Ascending aorta (tissue), 2 donors: ENCODE measurements at regions not wholly inside any gene's neighbourhood (a gene's known extent, or its start where the extent isn't known, plus 50 kb on each side); places are given as distances from the start of the nearest gene placed in this dataset.

ENCODE experiments used
- DNase-seq, 2 donors: peaks; one replicate each; pipeline ENCODE4 v3.0.0-alpha.2; 2019; ENCODE audit warnings: low spot score in 2 of 2
- H3K27ac ChIP-seq, 2 donors: fragments of 200-600 bp; sonication (generic); one replicate each; pipeline ENCODE4 v1.5.1; 2016 to 2017; ENCODE audit warnings: mild to moderate bottlenecking in 1 of 2
- H3K27me3 ChIP-seq: fragments of 200-600 bp; sonication (generic); one replicate; pipeline ENCODE4 v1.5.1; 2017
- H3K36me3 ChIP-seq, 2 donors: fragments of 200-600 bp; sonication (generic); one replicate each; pipeline ENCODE4 v1.5.1; 2016
- H3K4me1 ChIP-seq, 2 donors: fragments of 200-600 bp; sonication (generic); one replicate each; pipeline ENCODE4 v1.5.1; 2016 to 2017; ENCODE audit warnings: mild to moderate bottlenecking in 1 of 2
- H3K4me3 ChIP-seq, 2 donors: fragments of 200-600 bp; sonication (generic); one replicate each; pipeline ENCODE4 v1.5.1; 2016 to 2017; ENCODE audit warnings: mild to moderate bottlenecking in 1 of 2
- H3K9me3 ChIP-seq, 2 donors: fragments of 200-600 bp; sonication (generic); one replicate each; pipeline ENCODE4 v1.5.1; 2016
- intact Hi-C: fragments of 100-400 bp; cut with DNase I; formaldehyde crosslinking; loops from one replicate; pipeline ENCODE4 v1.15.1; 2023
- TF ChIP-seq, protein P1 (sequence below), 3 experiments: fragments of 200-600 bp in 2 of 3; fragments of 450-650 bp in 1 of 3; sonication (generic) in 2 of 3; IDR thresholded peaks; one replicate each; pipeline ENCODE4 v1.5.1; 2016 to 2019; ENCODE audit warnings: antibody characterized with exemption in 3 of 3, mild to moderate bottlenecking in 1 of 3, moderate library complexity in 1 of 3

DNA sequence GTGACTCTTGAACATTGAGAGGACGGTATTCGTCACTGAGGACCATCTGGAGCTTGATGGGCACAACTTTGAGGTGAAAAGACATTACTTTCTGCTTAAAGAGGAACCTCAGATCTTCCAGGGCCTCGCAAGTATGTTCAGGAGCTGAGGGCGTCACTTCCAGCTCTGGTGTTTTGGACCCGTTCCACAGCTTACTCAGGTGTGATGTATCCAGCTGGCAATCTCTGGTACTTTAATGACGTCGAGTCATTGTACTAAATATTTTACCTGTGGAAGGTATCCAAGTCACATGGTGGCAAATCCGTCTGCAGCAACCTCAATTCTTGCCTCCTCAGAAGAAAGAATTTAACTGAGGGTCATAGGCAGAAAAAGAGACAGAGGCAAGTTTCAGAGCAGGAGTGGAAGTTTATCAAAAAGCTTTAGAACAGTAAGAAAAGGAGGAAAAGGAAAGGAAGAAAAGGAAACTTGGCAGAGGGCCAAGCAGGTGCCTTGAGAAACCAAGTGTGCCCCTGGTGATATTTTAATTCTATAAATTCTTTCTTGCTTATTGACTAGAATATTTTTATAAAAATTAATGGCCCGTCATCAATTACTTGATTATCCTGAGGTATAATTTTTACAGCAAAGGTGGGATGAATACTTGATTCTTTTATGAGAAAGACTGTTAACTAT is 250.6 kb downstream of the AEBP2 start:
- TF ChIP-seq, protein P1, sequence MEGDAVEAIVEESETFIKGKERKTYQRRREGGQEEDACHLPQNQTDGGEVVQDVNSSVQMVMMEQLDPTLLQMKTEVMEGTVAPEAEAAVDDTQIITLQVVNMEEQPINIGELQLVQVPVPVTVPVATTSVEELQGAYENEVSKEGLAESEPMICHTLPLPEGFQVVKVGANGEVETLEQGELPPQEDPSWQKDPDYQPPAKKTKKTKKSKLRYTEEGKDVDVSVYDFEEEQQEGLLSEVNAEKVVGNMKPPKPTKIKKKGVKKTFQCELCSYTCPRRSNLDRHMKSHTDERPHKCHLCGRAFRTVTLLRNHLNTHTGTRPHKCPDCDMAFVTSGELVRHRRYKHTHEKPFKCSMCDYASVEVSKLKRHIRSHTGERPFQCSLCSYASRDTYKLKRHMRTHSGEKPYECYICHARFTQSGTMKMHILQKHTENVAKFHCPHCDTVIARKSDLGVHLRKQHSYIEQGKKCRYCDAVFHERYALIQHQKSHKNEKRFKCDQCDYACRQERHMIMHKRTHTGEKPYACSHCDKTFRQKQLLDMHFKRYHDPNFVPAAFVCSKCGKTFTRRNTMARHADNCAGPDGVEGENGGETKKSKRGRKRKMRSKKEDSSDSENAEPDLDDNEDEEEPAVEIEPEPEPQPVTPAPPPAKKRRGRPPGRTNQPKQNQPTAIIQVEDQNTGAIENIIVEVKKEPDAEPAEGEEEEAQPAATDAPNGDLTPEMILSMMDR (IDR thresholded peaks at IDR 0.05): no peak
- peaks cover 3 to 4% of the 10 kb centered on the region in 2 donors for H3K4me1 ChIP-seq
- intact Hi-C loops: no loop called here
- H3K27me3 ChIP-seq: no peaks in the 10 kb centered on the region
- no peak overlapping the region for H3K27ac ChIP-seq
- H3K9me3 ChIP-seq: no peaks in the 10 kb centered on the region
- DNase-seq: no peak
- no peaks in the 10 kb centered on the region for H3K36me3 ChIP-seq
- H3K4me3 ChIP-seq: no peak overlapping the region

DNA sequence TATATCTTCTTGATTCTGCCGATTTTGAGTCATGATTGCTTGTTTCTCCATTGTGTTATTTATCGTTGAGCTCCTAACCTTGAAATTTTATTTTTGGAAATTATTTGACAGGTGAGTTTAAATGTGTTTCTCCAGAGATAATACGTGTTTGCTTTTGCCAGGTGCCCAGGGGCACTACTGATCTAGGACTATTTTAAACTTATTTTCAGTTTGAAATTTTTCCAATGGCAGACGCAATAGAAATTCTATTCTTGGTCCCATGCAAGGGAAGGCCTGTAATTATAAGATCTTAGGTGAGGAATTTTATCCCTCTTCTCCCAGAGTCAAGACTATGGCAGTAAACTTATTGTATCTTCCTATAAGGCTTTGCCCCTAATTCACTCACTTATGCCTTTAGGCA is 252.8 kb downstream of the AEBP2 start:
- peak overlapping the region in 1 of 2 donors; percentile 39 for H3K27ac ChIP-seq
- H3K4me3 ChIP-seq: no peak overlapping the region
- DNase-seq: no peak
- intact Hi-C loops: no loop called here
- H3K4me1 ChIP-seq: peaks cover 3 to 7% of the 10 kb centered on the region in 2 donors
- no peaks in the 10 kb centered on the region for H3K9me3 ChIP-seq
- TF ChIP-seq, protein P1 (IDR thresholded peaks at IDR 0.05): no peak
- H3K27me3 ChIP-seq: no peaks in the 10 kb centered on the region
- H3K36me3 ChIP-seq: no peaks in the 10 kb centered on the region

DNA sequence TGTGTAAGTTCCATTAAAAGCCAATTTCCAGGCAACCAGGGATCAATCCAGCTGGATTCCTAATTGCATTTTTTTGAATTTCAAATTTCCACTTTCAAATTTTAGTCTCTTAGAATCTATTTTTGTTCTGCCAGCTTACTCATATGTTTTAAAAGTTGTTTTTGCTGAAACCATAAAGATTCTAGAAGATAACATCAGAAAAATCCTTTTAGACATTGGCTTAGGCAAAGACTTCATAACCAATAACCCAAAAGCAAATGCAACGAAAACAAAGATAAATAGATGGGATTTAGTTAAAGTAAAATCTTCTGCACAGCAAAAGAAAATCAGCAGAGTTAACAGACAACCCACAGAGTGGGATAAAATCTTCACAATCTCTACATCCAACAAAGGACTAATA is 253.3 kb downstream of the AEBP2 start:
- peaks cover 3 to 7% of the 10 kb centered on the region in 2 donors for H3K4me1 ChIP-seq
- no peaks in the 10 kb centered on the region for H3K27me3 ChIP-seq
- H3K36me3 ChIP-seq: no peaks in the 10 kb centered on the region
- DNase-seq: no peak
- H3K27ac ChIP-seq: peak overlapping the region in 1 of 2 donors; percentile 39
- H3K4me3 ChIP-seq: no peak overlapping the region
- intact Hi-C loops: no loop called here
- TF ChIP-seq, protein P1 (IDR thresholded peaks at IDR 0.05): no peak
- no peaks in the 10 kb centered on the region for H3K9me3 ChIP-seq

DNA sequence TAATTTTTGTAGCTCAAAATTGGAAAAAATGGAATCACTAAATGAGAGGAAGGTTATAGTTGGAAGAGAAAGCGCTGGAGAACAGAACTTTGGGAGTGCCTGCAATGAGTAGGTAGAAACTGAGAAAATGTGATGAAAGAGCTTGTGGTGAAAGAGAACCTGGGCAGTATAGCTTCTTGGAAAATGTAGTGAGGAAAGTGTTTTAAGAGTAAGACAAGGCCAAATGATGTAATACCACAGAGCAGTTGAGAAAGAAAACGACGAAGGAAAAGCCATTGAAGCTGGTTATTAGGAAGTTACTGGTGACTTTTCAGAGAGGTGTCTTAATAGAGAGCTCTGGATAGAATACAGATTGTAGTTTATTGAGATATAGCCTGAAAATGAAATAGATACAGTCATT is 255.3 kb downstream of the AEBP2 start:
- H3K27me3 ChIP-seq: no peaks in the 10 kb centered on the region
- peak overlapping the region in 1 of 2 donors; percentile 20 for H3K27ac ChIP-seq
- no peaks in the 10 kb centered on the region for H3K9me3 ChIP-seq
- no peak for DNase-seq
- TF ChIP-seq, protein P1 (IDR thresholded peaks at IDR 0.05): no peak
- intact Hi-C loops: no loop called here
- H3K4me3 ChIP-seq: no peak overlapping the region
- no peaks in the 10 kb centered on the region for H3K36me3 ChIP-seq
- peaks cover 0 to 2% of the 10 kb centered on the region in 2 donors for H3K4me1 ChIP-seq

DNA sequence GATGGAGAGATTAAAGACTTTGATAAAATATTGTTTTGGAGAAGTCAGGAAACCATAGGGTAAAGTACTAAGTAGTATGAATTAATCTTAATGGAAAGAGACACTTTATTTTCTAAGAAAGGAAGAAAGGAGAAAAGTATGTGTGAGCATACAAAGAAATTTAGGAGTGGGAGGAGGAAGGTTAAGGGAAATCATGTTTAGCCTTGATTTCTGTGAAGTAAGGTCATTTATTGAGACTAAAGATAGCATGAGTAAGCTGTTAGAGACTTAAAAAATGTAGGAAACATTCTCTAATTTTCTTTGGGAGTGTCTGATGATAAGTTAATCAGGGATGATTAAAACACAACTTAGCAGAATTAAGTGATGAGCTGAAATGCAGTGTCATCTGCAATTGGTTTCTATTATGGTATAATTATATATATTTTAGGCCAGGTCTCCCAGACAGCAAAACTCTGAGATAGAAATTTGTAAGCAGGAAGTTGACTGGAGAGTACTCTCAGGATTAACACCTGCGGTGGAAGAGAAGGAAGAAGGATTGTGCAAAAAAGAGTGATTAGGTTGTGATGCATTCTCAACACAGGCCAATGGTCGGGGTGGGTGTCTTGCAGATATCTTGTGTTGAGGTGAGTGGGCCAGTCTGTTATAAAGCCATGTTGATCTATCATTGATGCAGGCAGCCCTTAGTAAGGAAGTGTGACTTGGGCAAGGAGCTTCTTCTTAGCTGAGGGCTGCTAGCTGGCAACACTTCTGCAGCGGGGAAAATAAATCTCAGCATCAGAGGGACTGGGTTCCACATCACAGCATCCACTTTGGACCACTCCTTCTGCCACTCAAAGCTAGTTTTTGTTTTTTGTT is 256.2 kb downstream of the AEBP2 start:
- Histone ChIP-seq H3K27ac (peak overlapping the region in 1 of 2 donors; percentile 20), H3K4me3 (no peak overlapping the region), H3K36me3 (no peaks in the 10 kb centered on the region), H3K27me3 (no peaks in the 10 kb centered on the region), H3K9me3 (no peaks in the 10 kb centered on the region), H3K4me1 (peaks cover 0 to 2% of the 10 kb centered on the region in 2 donors)
- intact Hi-C loops: no loop called here
- TF ChIP-seq, protein P1 (IDR thresholded peaks at IDR 0.05): no peak
- no peak for DNase-seq
